ENCODE measurements at regions not wholly inside any gene's neighbourhood (a gene's known extent, or its start where the extent isn't known, plus 50 kb on each side); places are given as distances from the start of the nearest gene placed in this dataset.

- DNase-seq: no peak
These were observed 696.7 kb upstream of the SLITRK5 start for GRCh38 chr13:86974251-86974994.

- DNase-seq: no peak
These were observed 696.2 kb upstream of the SLITRK5 start for GRCh38 chr13:86974995-86975328.

- no peak for DNase-seq
These were observed 694.4 kb upstream of the SLITRK5 start for GRCh38 chr13:86976521-86977324.

GRCh38 chr13:86986448-86986847 lies 684.7 kb upstream of the SLITRK5 start:
- DNase-seq: peak; percentile 55

GRCh38 chr13:86992251-86992650 lies 678.9 kb upstream of the SLITRK5 start:
- DNase-seq: no peak

- no peak for DNase-seq
These were observed 667.9 kb upstream of the SLITRK5 start for GRCh38 chr13:87003265-87003664.

- no peak for DNase-seq
These were observed 665.7 kb upstream of the SLITRK5 start for GRCh38 chr13:87005511-87005910.

- no peak for DNase-seq
These were observed 635.6 kb upstream of the SLITRK5 start for GRCh38 chr13:87035526-87035925.

GRCh38 chr13:87042946-87043345 lies 628.2 kb upstream of the SLITRK5 start:
- DNase-seq: no peak

- no peak for DNase-seq
These were observed 618.4 kb upstream of the SLITRK5 start for GRCh38 chr13:87052731-87053130.

GRCh38 chr13:87057807-87058520 lies 613.2 kb upstream of the SLITRK5 start:
- no peak for DNase-seq

GRCh38 chr13:87058786-87059329 lies 612.3 kb upstream of the SLITRK5 start:
- no peak for DNase-seq

GRCh38 chr13:87078947-87079795 lies 592.0 kb upstream of the SLITRK5 start:
- DNase-seq: no peak

- DNase-seq: no peak
These were observed 590.9 kb upstream of the SLITRK5 start for GRCh38 chr13:87080100-87080779.

GRCh38 chr13:87084192-87084591 lies 587.0 kb upstream of the SLITRK5 start:
- DNase-seq: no peak

GRCh38 chr13:87087741-87088140 lies 583.4 kb upstream of the SLITRK5 start:
- no peak for DNase-seq

GRCh38 chr13:87089391-87089790 lies 581.8 kb upstream of the SLITRK5 start:
- no peak for DNase-seq

- no peak for DNase-seq
These were observed 577.8 kb upstream of the SLITRK5 start for GRCh38 chr13:87093399-87093798.

- DNase-seq: peak; percentile 46
These were observed 576.5 kb upstream of the SLITRK5 start for GRCh38 chr13:87094646-87095045.

- DNase-seq: no peak
These were observed 570.7 kb upstream of the SLITRK5 start for GRCh38 chr13:87100431-87100830.

GRCh38 chr13:87107651-87108050 lies 563.5 kb upstream of the SLITRK5 start:
- DNase-seq: no peak

- no peak for DNase-seq
These were observed 550.7 kb upstream of the SLITRK5 start for GRCh38 chr13:87120476-87120875.
